Heart left ventricle (tissue), 13 donors: ENCODE measurements at regions not wholly inside any gene's neighbourhood (a gene's known extent, or its start where the extent isn't known, plus 50 kb on each side); places are given as distances from the start of the nearest gene placed in this dataset.

ENCODE experiments used
- POLR2A ChIP-seq, 2 donors: fragments of 450-650 bp; IDR thresholded peaks; one replicate each; pipeline ENCODE4 v1.6.1; 2017; ENCODE audit warnings: antibody characterized with exemption in 2 of 2, mild to moderate bottlenecking in 2 of 2, moderate library complexity in 2 of 2
- TF ChIP-seq, protein P1 (sequence below), 12 donors: fragments of 200-600 bp; sonication (generic) in 4 of 12; IDR thresholded peaks; one replicate each; pipeline versions ENCODE4 v1.5.0 to v1.8.0; 2018 to 2022; ENCODE audit warnings: antibody characterized with exemption in 12 of 12, mild to moderate bottlenecking in 5 of 12
- donor health status: ischemic (EF 13 %, LVEDD 7.1; RV severe dilation, severe dysfunction).
- donor health status: DM: no; HTN: yes; CAD: no.
- donor health status: DM: no; HTN: no; CAD: no.
- donor health status: ischemic (EF 25% LVEDD 6.9; RV normal size, moderate dysfunction).
- donor health status: ischemic (EF 25% LVEDD 5.7; RV mildly dilated, moderate dysfunction).
- donor health status: ischemic (EF 35%, LVEDD 5.7; RV mildly dilated, moderate dysfunction).
- donor health status: nonischemic (EF 11% LVEDD 7.7; RV severe dilation, severe dysfunction).
- donor health status: DM: yes; HTN: yes; CAD: no.
- donor health status: PGD.
- donor health status: ischemic (EF 29% LVEDD 5.4; RV normal size, mild dysfunction).
- donor health status: nonischemic (EF 23%, LVEDD 6.1; RV moderate dilation, normal function).

GRCh38 chr7:130867581-130868136 lies 133.7 kb upstream of the KLF14 start:
- TF ChIP-seq, protein P1, sequence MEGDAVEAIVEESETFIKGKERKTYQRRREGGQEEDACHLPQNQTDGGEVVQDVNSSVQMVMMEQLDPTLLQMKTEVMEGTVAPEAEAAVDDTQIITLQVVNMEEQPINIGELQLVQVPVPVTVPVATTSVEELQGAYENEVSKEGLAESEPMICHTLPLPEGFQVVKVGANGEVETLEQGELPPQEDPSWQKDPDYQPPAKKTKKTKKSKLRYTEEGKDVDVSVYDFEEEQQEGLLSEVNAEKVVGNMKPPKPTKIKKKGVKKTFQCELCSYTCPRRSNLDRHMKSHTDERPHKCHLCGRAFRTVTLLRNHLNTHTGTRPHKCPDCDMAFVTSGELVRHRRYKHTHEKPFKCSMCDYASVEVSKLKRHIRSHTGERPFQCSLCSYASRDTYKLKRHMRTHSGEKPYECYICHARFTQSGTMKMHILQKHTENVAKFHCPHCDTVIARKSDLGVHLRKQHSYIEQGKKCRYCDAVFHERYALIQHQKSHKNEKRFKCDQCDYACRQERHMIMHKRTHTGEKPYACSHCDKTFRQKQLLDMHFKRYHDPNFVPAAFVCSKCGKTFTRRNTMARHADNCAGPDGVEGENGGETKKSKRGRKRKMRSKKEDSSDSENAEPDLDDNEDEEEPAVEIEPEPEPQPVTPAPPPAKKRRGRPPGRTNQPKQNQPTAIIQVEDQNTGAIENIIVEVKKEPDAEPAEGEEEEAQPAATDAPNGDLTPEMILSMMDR (IDR thresholded peaks at IDR 0.05), result no peak
- no peak for TF ChIP-seq POLR2A (IDR thresholded peaks at IDR 0.05)
